DND-41 (cell line): ENCODE measurements at regions not wholly inside any gene's neighbourhood (a gene's known extent, or its start where the extent isn't known, plus 50 kb on each side); places are given as distances from the start of the nearest gene placed in this dataset.

Source experiments
- CTCF ChIP-seq: IDR thresholded peaks from 2 replicates; pipeline ENCODE4 v1.5.1; 2012; ENCODE audit warnings: borderline replicate concordance, low read length, moderate library complexity, mild to moderate bottlenecking; ENCODE audit not compliant: poor library complexity, severe bottlenecking; ENCODE audit errors: extremely low read depth
- EZH2 ChIP-seq: IDR thresholded peaks from 3 replicates; pipeline ENCODE4 v1.6.1; 2012; ENCODE audit warnings: borderline replicate concordance, low read depth, mild to moderate bottlenecking, moderate library complexity, low read length, inconsistent platforms; ENCODE audit not compliant: severe bottlenecking

GRCh38 chr5:163571744-163572143 lies 66.3 kb downstream of the MAT2B start:
- no peak for TF ChIP-seq CTCF
- TF ChIP-seq EZH2 = no peak
